NCI-H2196 (cell line): ENCODE measurements at regions not wholly inside any gene's neighbourhood (a gene's known extent, or its start where the extent isn't known, plus 50 kb on each side); places are given as distances from the start of the nearest gene placed in this dataset.

Experiments
- DNase-seq: peaks from one replicate; lab custom pipeline; 2025; ENCODE audit not compliant: unreplicated experiment; lab: John Stamatoyannopoulos, UW

DNA sequence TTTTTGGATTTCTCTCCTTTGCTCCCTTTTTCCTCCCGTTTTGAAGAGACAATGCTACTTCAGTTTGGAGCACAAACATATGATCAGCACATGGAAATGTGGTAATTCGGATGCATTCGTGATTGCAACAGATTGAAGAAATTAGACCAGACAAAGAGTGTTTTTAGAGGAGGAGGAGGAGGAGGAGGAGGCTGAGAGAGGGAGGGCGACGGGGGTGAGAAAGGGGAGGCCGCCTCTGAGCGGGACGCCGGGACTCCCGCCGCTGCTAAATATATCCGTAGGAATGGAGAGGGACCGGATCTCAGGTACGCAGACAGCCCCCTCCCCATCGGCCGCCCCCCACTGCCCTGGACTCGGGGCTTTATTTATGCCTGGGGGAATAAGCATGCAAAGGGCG is 179.3 kb downstream of the SEC14L1 start:
- DNase-seq, result no peak

DNA sequence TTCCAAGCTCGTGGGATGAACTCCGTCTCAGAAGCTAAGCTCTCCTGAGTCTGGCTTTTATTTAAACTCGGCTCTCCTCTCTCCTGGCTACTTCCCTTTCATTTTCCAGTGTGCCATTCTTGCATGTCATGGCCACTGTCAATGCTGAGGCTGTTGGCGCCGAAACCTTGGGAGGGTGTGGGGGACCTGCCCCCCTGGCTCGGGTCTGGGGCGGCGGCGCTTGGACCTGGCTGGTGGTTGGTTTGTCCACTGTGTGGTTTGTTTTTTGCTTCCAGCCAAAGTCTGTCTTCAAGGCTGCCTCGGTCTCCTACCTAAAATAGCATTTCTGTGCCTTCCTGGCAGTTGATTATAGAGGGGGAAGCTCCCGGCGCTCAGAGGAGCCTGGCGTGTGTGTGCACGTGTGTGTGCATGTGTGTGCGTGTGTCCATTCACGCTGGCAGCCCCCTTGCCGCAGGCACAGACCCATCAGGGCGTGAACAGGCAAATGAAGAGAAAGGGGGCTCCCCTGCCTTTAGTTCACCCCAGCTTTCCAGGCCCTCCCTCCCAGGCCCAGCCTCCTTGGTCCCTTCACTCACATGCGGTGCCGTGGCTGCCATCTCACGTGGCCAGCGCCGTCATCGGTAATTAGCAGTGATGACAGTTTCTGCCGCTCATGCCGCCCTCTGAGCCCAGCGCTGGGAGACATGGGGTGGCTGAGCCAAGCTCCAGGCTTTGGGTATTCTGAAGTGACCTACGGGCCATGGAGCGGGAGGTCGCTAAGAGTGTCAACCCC is 179.9 kb downstream of the SEC14L1 start:
- no peak for DNase-seq

DNA sequence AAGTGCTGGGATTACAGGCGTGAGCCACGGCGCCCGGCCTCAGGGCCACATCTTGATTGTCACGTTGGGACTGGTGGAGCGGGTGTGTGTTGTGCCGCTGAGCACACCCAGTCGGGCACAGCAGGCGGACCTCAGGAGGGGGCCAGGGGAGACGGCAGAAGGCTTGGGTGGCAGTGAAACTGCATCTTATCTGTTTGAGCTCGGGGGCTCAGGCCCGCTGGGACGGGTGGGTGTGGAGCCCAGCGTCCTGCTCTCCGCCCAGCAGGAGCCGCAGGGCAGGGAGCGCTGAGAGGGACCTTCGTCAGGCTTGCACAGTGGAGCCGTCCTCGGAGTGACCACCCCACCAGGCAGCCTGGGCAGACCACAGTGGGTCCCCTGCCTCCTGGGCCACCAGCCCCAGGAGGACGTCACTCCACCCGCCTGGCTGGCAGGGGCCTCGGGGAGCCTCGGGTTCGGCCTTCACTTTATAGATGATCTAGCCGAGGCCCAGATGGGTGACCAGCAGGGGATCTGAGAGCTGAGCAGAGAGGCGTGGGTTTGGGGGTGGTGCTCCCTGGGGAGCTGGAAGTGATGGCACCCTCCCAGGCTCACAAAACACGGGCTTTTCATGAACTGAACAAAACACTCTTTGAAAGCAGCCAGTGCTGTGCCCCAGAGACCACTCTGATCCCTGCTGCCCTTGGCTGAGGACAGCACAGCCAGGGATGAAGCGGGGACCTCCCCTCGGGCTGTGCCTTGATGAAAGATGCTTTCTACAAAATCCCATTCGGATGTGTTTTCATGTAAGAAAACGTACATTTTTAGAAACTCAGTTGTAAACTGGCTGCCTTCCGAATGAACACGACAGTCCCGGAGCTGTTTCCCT is 181.1 kb downstream of the SEC14L1 start:
- DNase-seq, result no peak

DNA sequence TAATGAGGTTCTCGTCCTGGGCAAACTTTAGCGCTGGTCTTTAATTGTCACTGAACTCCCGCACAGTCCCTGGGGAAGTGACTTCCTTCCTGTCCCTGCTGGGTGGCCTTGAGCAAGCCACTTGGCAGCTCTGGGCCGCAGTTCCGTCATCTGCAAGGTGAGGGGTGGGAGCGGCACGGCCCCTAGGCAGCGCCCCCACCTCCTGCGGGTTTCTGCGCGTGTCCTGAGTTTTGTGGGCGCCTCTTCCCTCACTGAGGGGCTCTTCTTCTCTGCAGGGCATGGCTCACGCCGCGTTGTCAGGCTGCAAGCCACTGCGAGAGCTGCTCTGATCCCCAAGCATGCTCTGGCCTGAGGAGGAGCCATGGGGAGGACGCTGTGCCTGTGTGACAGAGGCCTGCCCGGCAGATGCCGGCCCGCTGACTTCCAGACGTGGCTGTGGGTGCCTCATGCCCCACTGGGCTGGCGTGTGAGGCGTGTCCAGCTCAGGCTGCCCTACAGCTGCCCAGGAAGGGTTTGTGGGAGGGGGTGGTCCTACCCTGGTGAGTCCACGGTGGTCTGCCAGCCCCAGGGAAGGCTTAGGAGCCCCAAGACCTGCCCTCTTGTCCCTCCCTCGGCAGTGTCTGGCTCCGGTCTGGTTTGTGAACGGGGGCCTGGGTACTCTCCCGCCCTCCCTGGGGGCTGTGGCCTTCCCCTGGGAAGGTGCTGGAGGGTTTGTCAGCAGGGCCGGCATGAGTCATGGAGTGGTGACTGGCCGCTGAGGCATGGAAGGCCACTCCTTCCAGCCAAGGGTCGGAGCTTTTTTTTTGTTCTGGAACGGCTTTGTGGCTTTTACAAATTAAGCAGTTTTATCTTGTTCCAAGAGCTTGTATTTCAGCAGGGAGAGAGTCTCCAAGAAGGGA is 182.0 kb downstream of the SEC14L1 start:
- DNase-seq, result peak; percentile 54

DNA sequence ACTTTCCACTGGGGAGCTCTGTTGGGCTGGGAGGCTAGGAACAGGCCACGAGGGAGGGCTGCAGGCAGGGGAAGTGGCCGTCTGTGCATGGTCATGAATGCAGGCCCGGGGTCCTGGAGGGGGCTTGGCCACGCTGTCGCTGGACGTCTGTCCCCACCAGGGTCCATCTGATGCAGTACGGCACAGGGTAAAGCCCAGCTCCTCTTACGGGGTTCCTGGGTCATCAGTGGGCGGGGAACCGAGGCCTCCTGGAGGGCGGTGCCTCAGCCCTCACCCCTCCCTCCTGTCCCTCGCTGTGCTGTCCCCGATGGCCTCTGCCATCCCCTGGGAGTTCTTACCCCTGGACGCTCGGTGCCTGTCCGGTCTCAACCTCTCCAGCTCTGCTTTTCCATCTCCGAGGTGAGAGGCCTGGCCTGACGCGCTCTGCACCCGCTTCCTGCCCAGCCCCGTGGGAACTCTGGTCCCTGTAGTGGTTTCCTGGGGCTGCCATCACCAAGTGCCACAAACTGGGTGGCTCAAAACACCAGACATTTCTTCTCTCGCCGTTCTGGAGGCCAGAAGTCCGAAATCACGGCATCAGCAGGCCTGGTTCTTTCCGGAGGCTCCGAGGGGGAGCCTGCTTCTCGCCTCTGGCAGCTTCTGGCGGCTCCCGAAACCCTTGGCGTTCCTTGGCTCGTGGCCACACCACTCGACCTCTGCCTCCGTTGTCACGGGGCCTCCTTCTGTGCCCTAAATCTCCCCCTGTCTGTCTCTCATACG is 182.8 kb downstream of the SEC14L1 start:
- no peak for DNase-seq

DNA sequence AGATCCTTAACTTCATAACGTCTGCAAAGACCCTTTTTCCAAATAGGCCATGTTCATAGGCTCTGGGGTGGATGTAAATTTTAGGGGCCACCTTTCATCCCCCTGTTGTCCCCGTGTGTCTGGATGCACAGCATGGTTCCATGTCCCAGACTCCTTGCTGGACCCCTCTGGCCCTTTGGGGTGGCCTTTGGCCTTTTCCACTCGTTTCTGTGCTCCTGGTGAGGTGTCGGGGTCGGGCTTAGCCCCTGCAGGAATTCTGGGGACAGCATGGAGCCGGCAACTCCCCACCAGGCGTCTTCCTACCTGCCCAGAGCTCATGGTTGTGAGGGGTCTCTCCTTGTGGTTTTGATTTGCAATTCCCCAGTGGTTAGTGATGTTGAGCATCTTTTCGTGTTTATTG is 183.5 kb downstream of the SEC14L1 start:
- no peak for DNase-seq

DNA sequence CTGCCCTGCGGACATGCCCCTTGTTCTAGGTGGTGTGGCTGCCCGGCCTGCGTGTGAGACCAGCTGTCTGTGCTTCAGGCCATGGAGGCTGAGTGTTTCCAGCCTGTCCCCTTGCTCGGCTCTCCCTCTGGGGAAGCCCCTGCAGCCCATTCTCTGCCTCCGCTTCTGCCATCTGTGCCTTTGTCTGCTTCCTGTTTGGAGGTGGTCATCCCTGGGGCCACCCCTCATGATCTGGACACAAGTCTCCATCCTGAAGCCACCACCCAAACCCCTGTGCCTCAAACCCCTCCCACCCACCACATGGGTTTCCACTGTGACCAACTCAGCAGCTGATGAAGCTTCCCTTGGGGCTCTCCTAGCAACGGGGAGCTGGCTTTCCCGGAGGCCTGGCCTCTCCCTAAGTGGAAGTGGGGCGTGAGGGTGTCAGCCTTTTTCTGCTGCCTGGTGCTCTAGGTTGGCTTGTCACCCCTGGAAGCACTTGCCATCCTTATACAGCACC is 184.9 kb downstream of the SEC14L1 start:
- no peak for DNase-seq

DNA sequence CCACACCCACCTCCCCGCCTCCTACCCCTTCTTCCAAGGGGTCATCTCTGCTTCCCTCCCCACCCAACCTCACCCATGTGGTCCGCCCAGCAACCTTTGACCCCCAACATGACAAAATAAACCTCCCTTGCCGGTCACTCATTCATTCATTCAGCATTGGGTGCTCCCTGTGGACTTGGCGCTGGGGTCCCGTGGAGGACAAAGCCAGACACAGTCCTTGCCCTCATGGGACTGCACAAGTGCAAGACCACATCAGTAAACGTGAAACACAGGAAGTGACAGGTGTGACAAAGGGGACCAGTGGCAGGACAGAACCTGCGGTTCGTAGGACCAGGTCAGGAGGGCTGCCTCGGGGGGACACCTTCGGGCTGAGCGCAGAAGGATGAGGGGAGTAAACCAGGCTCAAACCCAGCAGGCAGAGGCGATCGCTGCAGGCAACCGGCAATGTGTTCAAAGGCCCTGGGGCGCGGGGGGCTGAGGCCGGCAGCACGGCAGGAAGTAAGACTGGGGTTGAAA is 185.4 kb downstream of the SEC14L1 start:
- no peak for DNase-seq

DNA sequence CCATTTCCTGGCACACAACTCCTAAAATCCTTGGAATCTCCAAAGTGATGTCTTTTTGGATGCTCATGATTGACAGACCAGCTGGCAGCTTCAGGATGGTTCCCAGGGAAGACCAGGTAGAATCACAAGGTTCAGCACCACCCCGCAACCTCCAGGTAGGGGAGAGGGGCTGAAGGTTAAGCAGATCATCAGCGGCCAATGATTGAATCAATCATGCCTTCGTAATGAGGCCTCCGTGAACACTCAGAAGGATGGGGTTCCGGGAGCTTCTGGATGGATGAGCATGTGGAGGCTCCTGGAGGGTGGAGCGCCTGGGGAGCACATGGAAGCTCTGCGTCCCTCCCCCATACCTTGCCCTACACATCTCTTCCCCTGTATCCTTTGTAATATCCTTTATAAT is 185.9 kb downstream of the SEC14L1 start:
- DNase-seq, result no peak

DNA sequence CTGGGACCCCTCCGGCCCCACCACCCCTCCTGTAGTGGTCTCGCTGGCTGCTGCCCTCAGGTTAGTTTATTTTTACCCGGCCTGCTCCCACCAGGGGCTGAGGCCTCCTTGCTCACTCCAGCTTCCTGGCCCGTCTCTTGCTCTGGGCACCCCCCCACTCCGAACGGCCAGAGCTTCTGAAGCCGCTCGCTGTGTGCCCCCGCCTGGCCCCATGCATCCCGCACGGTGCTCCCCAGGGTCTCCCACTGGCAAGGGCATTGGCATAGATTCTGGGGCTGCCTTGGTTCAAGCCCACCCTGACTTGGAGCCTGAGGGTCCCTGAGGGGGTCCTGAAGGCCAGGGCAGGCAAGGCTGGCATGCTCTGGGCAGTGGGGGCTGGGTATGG is 186.4 kb downstream of the SEC14L1 start:
- no peak for DNase-seq

DNA sequence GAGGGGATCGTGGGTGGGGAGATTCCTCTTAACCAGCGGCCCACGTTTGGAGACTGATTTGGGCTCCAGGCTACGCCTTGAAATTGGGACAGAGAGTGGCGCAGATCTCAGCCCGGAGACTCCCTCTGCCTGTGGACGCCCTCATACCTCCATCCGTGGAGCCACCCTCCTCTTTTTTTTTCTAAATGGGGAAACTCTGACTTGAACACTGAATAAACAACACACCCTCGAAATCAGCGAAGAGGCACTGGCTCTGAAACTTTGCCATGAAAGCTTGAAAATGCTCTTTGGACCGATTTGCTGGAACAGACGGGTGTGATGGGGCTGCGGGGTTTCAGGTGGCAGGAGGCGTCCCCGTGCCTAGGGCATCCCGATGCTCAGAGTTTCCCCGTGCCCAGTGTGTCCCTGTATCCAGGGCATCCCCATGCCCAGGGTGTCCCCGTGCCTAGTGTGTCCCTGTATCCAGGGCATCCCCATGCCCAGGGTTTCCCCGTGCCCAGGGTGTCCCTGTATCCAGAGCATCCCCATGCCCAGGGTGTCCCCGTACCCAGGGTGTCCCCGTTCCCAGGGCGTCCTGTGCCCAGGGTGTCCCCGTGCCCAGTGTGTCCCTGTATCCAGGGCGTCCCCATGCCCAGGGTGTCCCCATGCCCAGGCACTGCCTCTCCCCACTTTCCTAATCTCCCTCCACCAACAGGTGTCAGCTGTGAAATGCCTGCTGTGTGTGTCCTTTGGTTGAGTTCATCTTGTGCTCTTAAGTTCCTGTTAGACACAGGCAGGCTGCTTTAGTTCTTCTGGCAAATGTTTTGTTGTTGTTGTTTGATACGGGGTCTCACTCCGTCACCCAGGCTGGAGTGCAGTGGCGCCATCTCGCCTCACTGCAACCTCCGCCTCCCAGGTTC is 187.0 kb downstream of the SEC14L1 start:
- DNase-seq, result no peak

DNA sequence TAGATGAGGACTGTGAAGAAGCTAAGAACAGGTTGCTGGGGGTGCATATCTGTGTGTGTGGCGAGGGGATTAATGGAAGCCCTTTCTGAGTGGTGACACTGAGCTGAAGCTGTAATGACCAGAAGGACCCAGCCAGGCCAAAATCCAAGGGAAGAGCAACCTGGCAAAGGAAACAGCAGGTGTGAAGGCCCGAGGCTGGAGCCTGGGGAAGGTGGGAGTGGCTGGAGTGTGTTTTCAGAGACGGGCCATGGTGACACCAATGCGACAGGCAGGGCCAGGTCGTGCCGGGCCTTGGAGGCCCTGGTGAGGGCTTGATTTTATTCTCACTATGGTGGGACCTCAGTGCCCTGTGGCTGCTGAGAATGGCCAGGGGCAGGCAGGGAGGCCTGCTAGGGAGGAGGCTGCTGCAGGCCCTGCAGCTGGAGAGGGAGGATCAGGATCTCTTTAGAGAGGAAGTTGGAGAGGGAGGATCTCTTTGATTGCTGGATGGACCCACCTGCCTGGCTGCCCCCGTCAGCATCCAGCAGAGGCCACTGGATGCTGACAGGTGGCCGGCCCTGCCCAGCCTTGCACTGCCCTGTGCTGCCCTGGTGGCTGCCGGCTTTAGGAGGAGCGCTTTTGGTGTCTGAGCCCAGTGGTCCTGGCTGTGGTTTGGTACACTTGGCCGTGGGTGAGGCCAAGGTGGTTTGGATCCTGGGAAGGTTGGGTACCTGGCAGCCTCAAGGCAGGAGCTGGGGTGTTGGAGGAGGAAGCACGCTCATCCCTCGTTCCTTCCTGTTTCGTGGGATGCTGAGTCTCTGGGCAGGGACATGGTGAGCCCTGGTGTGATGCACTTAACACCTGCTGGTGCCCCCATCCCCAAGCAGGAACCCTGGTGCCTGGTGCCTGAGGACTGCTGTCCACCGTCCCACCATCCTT is 188.3 kb downstream of the SEC14L1 start:
- peak; percentile 60 for DNase-seq

DNA sequence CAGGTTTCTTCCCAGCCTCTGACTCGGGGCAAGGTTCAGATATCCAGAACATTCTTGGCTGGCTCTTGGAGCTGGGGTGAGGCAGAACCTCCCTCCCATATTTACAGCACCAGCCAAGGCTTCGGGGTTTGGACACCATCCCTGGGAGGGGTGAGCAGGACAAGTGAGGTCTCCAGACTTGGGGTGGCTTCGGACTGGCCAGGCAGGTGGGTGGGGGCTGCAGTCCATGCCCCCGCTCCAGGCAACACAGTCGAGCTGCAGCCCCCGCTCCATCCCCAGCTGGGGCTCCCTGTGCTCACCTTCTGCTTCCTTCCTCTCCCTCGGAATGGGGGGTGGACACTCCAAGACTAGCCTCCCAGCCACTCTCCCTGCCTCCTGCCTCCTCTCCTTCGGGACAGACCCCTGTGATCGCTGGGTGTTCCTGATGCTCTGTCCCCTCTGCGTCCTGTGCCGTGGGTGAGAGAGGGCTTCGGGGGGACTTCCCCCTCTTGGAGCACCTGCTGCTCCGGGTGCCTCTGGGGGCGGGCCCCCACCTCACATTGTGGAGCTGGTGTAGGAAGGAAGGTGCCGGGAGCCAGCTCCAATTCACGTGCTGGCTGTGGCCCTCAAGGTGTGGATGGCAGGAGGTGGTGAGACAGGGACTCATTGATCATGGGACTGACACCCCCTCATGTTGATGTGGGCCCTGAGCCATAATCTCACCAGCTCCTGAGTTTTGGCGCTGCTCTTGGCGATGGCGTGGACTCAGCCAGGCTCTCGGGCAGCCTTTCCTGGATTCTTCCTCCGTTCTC is 189.2 kb downstream of the SEC14L1 start:
- DNase-seq, result no peak

DNA sequence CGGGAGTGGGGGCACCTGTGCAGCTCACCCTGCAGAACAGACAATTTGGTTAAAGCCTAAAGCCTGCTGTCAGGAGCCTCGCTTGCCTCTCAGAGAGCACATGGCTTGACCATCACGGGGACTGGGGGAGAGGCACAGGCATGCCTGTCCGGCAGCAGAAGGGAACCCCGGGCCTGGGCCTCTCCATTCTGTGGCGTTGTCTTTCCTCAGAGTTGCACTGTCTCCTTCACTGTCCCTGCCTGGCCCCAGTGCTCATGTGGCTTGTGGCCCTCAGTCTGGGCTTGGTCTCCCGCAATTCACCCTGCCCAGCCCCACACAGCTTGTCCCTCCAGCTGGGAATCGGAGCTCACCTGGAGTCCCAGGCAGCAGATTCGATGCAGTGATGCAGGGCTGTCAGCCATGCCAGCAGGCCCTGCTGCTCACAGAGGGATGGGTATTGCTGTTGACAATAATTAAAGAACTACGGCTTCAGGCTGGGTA is 189.9 kb downstream of the SEC14L1 start:
- DNase-seq, result no peak

DNA sequence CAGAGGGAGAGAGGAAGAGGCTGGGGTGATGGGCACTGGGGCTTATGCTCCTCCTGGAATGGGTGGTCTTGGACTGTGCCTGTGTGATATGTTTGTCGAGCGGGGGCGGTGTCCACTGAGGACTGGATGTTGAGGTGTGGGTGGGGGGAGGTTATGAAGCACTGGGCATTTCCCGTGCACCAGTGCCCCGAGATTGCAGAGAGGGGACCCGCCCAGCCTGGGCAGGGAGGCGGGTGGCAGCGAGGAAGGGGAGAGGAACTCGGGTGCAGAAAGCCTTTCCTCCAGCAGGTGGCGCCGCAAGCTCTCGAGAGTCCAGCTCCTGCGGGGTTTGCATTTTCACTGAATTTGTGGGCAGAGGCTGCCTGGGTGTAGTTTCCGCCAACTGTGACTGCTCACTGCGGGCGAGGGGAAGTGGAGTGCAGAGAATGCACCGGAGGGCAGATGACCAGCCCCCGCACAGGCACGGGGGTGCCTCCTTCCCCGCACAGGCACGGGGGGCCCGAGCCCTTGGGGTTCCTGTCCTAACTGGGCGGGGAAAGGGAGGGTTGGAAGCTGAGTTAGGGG is 190.6 kb downstream of the SEC14L1 start:
- peak; percentile 99 for DNase-seq

DNA sequence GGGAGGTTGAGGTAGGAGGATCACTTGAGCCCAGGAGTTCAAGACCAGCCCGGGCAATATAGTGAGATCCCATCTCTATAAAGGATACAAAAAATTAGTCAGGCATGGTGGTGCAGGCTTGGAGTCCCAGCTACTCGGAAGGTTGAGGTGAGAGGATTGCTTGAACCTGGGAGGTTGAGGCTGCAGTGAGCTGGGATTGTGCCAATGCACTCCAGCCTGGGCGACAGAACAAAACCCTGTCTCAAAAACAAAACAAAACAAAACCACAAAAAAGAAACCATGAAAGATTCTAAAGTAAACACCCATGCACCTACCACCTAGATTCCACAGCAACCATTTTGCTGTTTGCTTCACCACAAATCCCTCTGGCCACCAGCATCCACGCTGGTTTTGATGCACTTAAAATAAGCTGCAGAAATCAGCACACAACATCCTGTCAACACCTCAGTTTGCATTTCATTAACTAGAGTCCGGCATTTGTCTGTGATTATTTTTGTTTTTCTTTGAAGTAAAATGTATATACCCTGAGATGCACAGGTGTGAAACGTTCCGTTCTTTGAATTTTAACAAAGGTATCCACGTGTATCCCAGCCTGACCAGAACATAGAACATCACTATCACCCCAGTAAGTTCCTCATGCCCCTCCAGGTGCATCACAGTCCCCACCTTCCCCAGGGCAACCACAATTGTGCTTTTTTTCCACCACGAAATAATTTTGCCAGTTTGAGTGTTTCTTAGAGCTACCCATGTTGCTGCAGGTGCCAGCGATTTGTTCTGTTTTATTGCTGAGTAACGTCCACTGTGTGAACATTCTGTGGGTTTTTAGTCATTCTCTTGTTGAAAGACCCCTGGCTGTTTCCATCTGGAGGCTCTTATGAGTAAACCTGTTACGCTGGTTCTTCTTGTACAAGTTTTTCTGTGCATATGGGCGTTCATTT is 191.5 kb downstream of the SEC14L1 start:
- no peak for DNase-seq
